HG02642 (cell line): ENCODE measurements at regions not wholly inside any gene's neighbourhood (a gene's known extent, or its start where the extent isn't known, plus 50 kb on each side); places are given as distances from the start of the nearest gene placed in this dataset.
"Not testable (repeated sequence)": the region's sequence is repeated elsewhere in the genome, so short reads cannot be mapped to it uniquely, and the experiment has no call there.

ENCODE experiments used
- ATAC-seq: cut with Tn5 transposase; IDR thresholded peaks from one replicate; pipeline ENCODE4 v1.9.1; 2021; ENCODE audit warnings: mild to moderate bottlenecking; ENCODE audit not compliant: unreplicated experiment, poor library complexity

- ATAC-seq = no peak
Observed at GRCh38 chr3:178353006-178353694, 183.1 kb upstream of the KCNMB2 start.

- no peak for ATAC-seq
Observed at GRCh38 chr3:178359728-178360127, 176.5 kb upstream of the KCNMB2 start.

- ATAC-seq = not testable (repeated sequence)
Observed at GRCh38 chr3:178363048-178363447, 173.2 kb upstream of the KCNMB2 start.

- no peak for ATAC-seq
Observed at GRCh38 chr3:178367817-178368617, 168.2 kb upstream of the KCNMB2 start.

- no peak for ATAC-seq
Observed at GRCh38 chr3:178369006-178369405, 167.2 kb upstream of the KCNMB2 start.

- ATAC-seq = no peak
Observed at GRCh38 chr3:178369811-178370210, 166.4 kb upstream of the KCNMB2 start.

- no peak for ATAC-seq
Observed at GRCh38 chr3:178370387-178370786, 165.8 kb upstream of the KCNMB2 start.

GRCh38 chr3:178381555-178381954, 154.7 kb upstream of the KCNMB2 start:
- ATAC-seq = no peak

GRCh38 chr3:178381971-178382448, 154.2 kb upstream of the KCNMB2 start:
- ATAC-seq = no peak

GRCh38 chr3:178382449-178383061, 153.7 kb upstream of the KCNMB2 start:
- ATAC-seq = no peak

GRCh38 chr3:178384321-178385230, 151.7 kb upstream of the KCNMB2 start:
- ATAC-seq = no peak

GRCh38 chr3:178385280-178385952, 150.8 kb upstream of the KCNMB2 start:
- ATAC-seq = no peak

- ATAC-seq = no peak
Observed at GRCh38 chr3:178386401-178386800, 149.8 kb upstream of the KCNMB2 start.

- ATAC-seq = no peak
Observed at GRCh38 chr3:178386880-178387279, 149.4 kb upstream of the KCNMB2 start.

GRCh38 chr3:178388473-178388872, 147.8 kb upstream of the KCNMB2 start:
- ATAC-seq = no peak

- ATAC-seq = no peak
Observed at GRCh38 chr3:178389258-178389657, 147.0 kb upstream of the KCNMB2 start.

- no peak for ATAC-seq
Observed at GRCh38 chr3:178392511-178392926, 143.7 kb upstream of the KCNMB2 start.

GRCh38 chr3:178393146-178393545, 143.1 kb upstream of the KCNMB2 start:
- ATAC-seq = no peak

- ATAC-seq = no peak
Observed at GRCh38 chr3:178393824-178394223, 142.4 kb upstream of the KCNMB2 start.

- ATAC-seq = no peak
Observed at GRCh38 chr3:178396318-178396717, 139.9 kb upstream of the KCNMB2 start.
